Kidney (tissue), 13 donors: ENCODE measurements at regions not wholly inside any gene's neighbourhood (a gene's known extent, or its start where the extent isn't known, plus 50 kb on each side); places are given as distances from the start of the nearest gene placed in this dataset.

ENCODE experiments used
- DNase-seq, 5 donors: peaks; one replicate each; pipeline ENCODE4 v3.0.0-alpha.2; 2013 to 2020
- FAIRE-seq: peaks from 2 replicates; lab custom pipeline; 2012; peaks lifted over from hg19 to GRCh38; lab: Jason Lieb, UNC
- H3K27ac ChIP-seq, 2 donors: one replicate each; pipeline ENCODE4 v1.7.0; 2013; ENCODE audit warnings: low read depth in 2 of 2, low read length in 2 of 2, inconsistent platforms in 1 of 2
- H3K27me3 ChIP-seq: one replicate; pipeline ENCODE4 v1.7.1; 2013; ENCODE audit warnings: low read length, inconsistent platforms; ENCODE audit not compliant: control insufficient read depth, insufficient read depth
- H3K36me3 ChIP-seq, 3 donors: one replicate each; pipeline versions ENCODE4 v1.7.0 to v1.7.1; 2013; ENCODE audit warnings: low read length in 3 of 3, control low read depth in 1 of 3, inconsistent platforms in 1 of 3; ENCODE audit not compliant: insufficient read depth in 3 of 3, control insufficient read depth in 2 of 3
- H3K4me1 ChIP-seq, 3 donors: one replicate each; pipeline versions ENCODE4 v1.7.0 to v1.7.1; 2013; ENCODE audit warnings: low read length in 3 of 3, inconsistent platforms in 1 of 3, low read depth in 1 of 3; ENCODE audit not compliant: control insufficient read depth in 2 of 3, insufficient read depth in 2 of 3
- H3K4me3 ChIP-seq, 3 donors: one replicate each; pipeline versions ENCODE4 v1.7.0 to v1.8.1; 2013; ENCODE audit warnings: low read length in 3 of 3, control low read depth in 1 of 3, inconsistent platforms in 1 of 3
- H3K9ac ChIP-seq, 3 donors: one replicate each; pipeline versions ENCODE4 v1.7.0 to v1.7.1; 2013; ENCODE audit warnings: low read length in 3 of 3, control low read depth in 1 of 3, inconsistent platforms in 1 of 3
- H3K9me3 ChIP-seq, 3 donors: one replicate each; pipeline versions ENCODE4 v1.7.0 to v1.7.1; 2013; ENCODE audit warnings: low read length in 3 of 3, control low read depth in 1 of 3, inconsistent platforms in 1 of 3; ENCODE audit not compliant: control insufficient read depth in 2 of 3, insufficient read depth in 1 of 3
- CTCF ChIP-seq: IDR thresholded peaks from 3 replicates; pipeline ENCODE4 v1.5.1; 2012; ENCODE audit warnings: mild to moderate bottlenecking, moderate library complexity, borderline replicate concordance; ENCODE audit not compliant: insufficient read depth; ENCODE audit errors: extremely low read depth
- intact Hi-C: fragments of 100-400 bp; cut with DNase I; formaldehyde crosslinking; loops from one replicate; pipeline ENCODE4 v1.11.1; 2022
- donor health status: control.
- donor health status: control.
- donor health status: control.
- donor health status: control.
- donor health status: control.
- donor health status: DM: yes; HTN: yes; CAD: no.
- donor health status: Normal renal cell carcinoma (clear cell type).

GRCh38 chr6:14462566-14462965 is 345.0 kb downstream of the CD83 start:
- H3K27me3 ChIP-seq = no peaks in the 10 kb centered on the region
- intact Hi-C loops = no loop called here
- H3K4me3 ChIP-seq = no peak overlapping the region
- DNase-seq (no peak), FAIRE-seq (no peak)
- no peaks in the 10 kb centered on the region for H3K9me3 ChIP-seq
- H3K9ac ChIP-seq = no peak overlapping the region
- H3K36me3 ChIP-seq = no peaks in the 10 kb centered on the region
- no peak overlapping the region for H3K27ac ChIP-seq
- H3K4me1 ChIP-seq = no peaks in the 10 kb centered on the region
- no peak for TF ChIP-seq CTCF

GRCh38 chr6:14463110-14463509 is 345.5 kb downstream of the CD83 start:
- TF ChIP-seq CTCF = no peak
- FAIRE-seq = no peak
- no peaks in the 10 kb centered on the region for H3K27me3 ChIP-seq
- H3K36me3 ChIP-seq = no peaks in the 10 kb centered on the region
- intact Hi-C loops = no loop called here
- H3K4me3 ChIP-seq = no peak overlapping the region
- H3K9ac ChIP-seq = no peak overlapping the region
- H3K4me1 ChIP-seq = no peaks in the 10 kb centered on the region
- H3K9me3 ChIP-seq = no peaks in the 10 kb centered on the region
- no peak for DNase-seq
- H3K27ac ChIP-seq = no peak overlapping the region

GRCh38 chr6:14464055-14464454 is 346.5 kb downstream of the CD83 start:
- TF ChIP-seq CTCF = no peak
- H3K4me3 ChIP-seq = no peak overlapping the region
- H3K4me1 ChIP-seq = no peaks in the 10 kb centered on the region
- H3K36me3 ChIP-seq = no peaks in the 10 kb centered on the region
- intact Hi-C loops = no loop called here
- no peak overlapping the region for H3K9ac ChIP-seq
- H3K27ac ChIP-seq = no peak overlapping the region
- H3K27me3 ChIP-seq = no peaks in the 10 kb centered on the region
- no peaks in the 10 kb centered on the region for H3K9me3 ChIP-seq
- FAIRE-seq (no peak), DNase-seq (no peak)

GRCh38 chr6:14464716-14465115 is 347.1 kb downstream of the CD83 start:
- DNase-seq = no peak
- intact Hi-C loops = no loop called here
- H3K27me3 ChIP-seq = no peaks in the 10 kb centered on the region
- no peak overlapping the region for H3K27ac ChIP-seq
- no peaks in the 10 kb centered on the region for H3K4me1 ChIP-seq
- no peak overlapping the region for H3K4me3 ChIP-seq
- TF ChIP-seq CTCF = no peak
- H3K36me3 ChIP-seq = no peaks in the 10 kb centered on the region
- H3K9me3 ChIP-seq = no peaks in the 10 kb centered on the region
- no peak overlapping the region for H3K9ac ChIP-seq
- no peak for FAIRE-seq
